OCI-LY7 (cell line): ENCODE measurements at regions not wholly inside any gene's neighbourhood (a gene's known extent, or its start where the extent isn't known, plus 50 kb on each side); places are given as distances from the start of the nearest gene placed in this dataset.

Source experiments
- EZH2phosphoT487 ChIP-seq: fragments of 200-600 bp; sonication (generic); IDR thresholded peaks from 2 replicates; pipeline ENCODE4 v1.6.1; 2018; ENCODE audit warnings: low read depth, borderline replicate concordance, mild to moderate bottlenecking, mixed run types, antibody characterized with exemption, low read length, moderate library complexity, mixed read lengths
- TF ChIP-seq, protein P1 (sequence below): fragments of 200-600 bp; sonication (generic); conservative IDR thresholded peaks from 2 replicates; pipeline ENCODE4 v1.5.1; 2014; ENCODE audit warnings: mild to moderate bottlenecking, antibody characterized with exemption, low read length, moderate library complexity, mixed read lengths

DNA sequence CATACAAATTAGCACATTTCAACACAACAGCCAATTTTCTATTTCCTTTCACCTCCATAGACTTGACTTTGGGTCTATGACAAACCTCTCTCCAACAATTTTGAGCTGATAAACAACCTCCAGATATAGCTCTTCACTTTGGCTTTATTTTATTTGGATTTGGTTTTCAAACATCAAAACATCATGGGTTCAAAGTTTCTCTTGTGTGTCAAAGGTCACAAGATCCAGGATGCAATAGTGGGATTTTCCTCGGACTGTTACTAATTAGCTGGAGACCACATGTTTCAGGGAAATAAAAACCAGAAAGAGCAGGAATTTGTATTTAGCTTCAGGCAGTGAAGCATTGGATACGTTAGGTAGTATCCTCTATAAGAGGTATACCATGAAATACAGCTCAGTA is 351.0 kb upstream of the SOX9 start:
- TF ChIP-seq, protein P1, sequence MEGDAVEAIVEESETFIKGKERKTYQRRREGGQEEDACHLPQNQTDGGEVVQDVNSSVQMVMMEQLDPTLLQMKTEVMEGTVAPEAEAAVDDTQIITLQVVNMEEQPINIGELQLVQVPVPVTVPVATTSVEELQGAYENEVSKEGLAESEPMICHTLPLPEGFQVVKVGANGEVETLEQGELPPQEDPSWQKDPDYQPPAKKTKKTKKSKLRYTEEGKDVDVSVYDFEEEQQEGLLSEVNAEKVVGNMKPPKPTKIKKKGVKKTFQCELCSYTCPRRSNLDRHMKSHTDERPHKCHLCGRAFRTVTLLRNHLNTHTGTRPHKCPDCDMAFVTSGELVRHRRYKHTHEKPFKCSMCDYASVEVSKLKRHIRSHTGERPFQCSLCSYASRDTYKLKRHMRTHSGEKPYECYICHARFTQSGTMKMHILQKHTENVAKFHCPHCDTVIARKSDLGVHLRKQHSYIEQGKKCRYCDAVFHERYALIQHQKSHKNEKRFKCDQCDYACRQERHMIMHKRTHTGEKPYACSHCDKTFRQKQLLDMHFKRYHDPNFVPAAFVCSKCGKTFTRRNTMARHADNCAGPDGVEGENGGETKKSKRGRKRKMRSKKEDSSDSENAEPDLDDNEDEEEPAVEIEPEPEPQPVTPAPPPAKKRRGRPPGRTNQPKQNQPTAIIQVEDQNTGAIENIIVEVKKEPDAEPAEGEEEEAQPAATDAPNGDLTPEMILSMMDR = no peak
- no peak for TF ChIP-seq EZH2phosphoT487
